Adrenal gland (tissue), 9 donors: ENCODE measurements at regions not wholly inside any gene's neighbourhood (a gene's known extent, or its start where the extent isn't known, plus 50 kb on each side); places are given as distances from the start of the nearest gene placed in this dataset.

Experiments
- DNase-seq, 7 donors: peaks; one replicate each; pipeline ENCODE4 v3.0.0-alpha.2; 2019 to 2020
- H3K27ac ChIP-seq, 5 donors: fragments of 200-600 bp; sonication (generic) in 4 of 5; 1 replicate in 3 of 5; 2 replicates in 2 of 5; pipeline versions ENCODE4 v1.5.1 to v1.8.0; 2016 to 2020; ENCODE audit warnings: mild to moderate bottlenecking in 1 of 5
- H3K27me3 ChIP-seq: fragments of 200-600 bp; 2 replicates; pipeline ENCODE4 v1.8.0; 2021
- H3K36me3 ChIP-seq, 2 donors: fragments of 200-600 bp; replicated peaks in 1 of 2; 1 replicate in 1 of 2; 2 replicates in 1 of 2; pipeline versions ENCODE4 v1.5.1 to v1.8.0; 2018 to 2022
- H3K4me1 ChIP-seq, 2 donors: fragments of 200-600 bp; replicated peaks in 1 of 2; 1 replicate in 1 of 2; 2 replicates in 1 of 2; pipeline versions ENCODE4 v1.5.1 to v1.8.0; 2018 to 2021
- H3K4me3 ChIP-seq, 4 donors: fragments of 200-600 bp; sonication (generic) in 3 of 4; one replicate each; pipeline ENCODE4 v1.5.1; 2016 to 2018
- H3K9me3 ChIP-seq, 3 donors: fragments of 200-600 bp; sonication (generic) in 1 of 3; replicated peaks in 1 of 3; 1 replicate in 2 of 3; 2 replicates in 1 of 3; pipeline versions ENCODE4 v1.5.1 to v1.8.0; 2016 to 2021
- CTCF ChIP-seq, 6 experiments: fragments of 450-650 bp in 4 of 6; fragments of 200-600 bp in 2 of 6; sonication (generic) in 1 of 6; IDR thresholded peaks; 1 replicate in 5 of 6; 2 replicates in 1 of 6; pipeline versions ENCODE4 v1.5.1 to v1.8.0; 2016 to 2021; ENCODE audit warnings: antibody characterized with exemption in 6 of 6, mild to moderate bottlenecking in 2 of 6, moderate library complexity in 1 of 6
- POLR2A ChIP-seq, 2 donors: fragments of 450-650 bp; IDR thresholded peaks; one replicate each; pipeline ENCODE4 v1.6.1; 2017; ENCODE audit warnings: antibody characterized with exemption in 2 of 2, mild to moderate bottlenecking in 2 of 2, moderate library complexity in 1 of 2
- WGBS, 4 donors: extraction: QIAGEN DNeasy Blood & Tissue Kit in 2 of 4; methylation state at CpG; one replicate each; pipeline versions ENCODE4 v1.1.5 to v1.1.7; 2013 to 2017; 5-methylcytosine and 5-hydroxymethylcytosine counted together
- intact Hi-C, 2 donors: fragments of 100-400 bp; cut with DNase I; formaldehyde crosslinking; loops; one replicate each; pipeline versions ENCODE4 v1.14.1 to v1.15.0; 2022 to 2023
- donor health status: healthy with polysubstance abuse.
- donor health status: Bipolar disorder and iron deficiency.
- donor health status: DM: yes; HTN: yes; CAD: no.
- donor health status: DM: no; HTN: no; CAD: no.
- donor health status: DM: no; HTN: no; CAD: no.

- no peak for DNase-seq
- Histone ChIP-seq H3K4me1 (peaks cover 0 to 8% of the 10 kb centered on the region in 2 donors), H3K4me3 (no peak overlapping the region), H3K9me3 (no peaks in the 10 kb centered on the region), H3K36me3 (no peaks in the 10 kb centered on the region), H3K27ac (no peak overlapping the region), H3K27me3 (no peaks in the 10 kb centered on the region)
- TF ChIP-seq CTCF (IDR thresholded peaks at IDR 0.05) (no peak), POLR2A (IDR thresholded peaks at IDR 0.05) (no peak)
- intact Hi-C loops, result no loop called here
These were observed 52.9 kb upstream of the SSBP3 start for GRCh38 chr1:54459140-54459539.

- peak in 1 of 7 donors; percentile 5 for DNase-seq
- intact Hi-C loops, result no loop called here
- H3K27ac ChIP-seq, result no peak overlapping the region
- H3K4me1 ChIP-seq, result no peaks in the 10 kb centered on the region
- H3K36me3 ChIP-seq, result no peaks in the 10 kb centered on the region
- WGBS, 4 donors, result 90 to 95% (median 91%) methylated on average over 6 of the region's 6 CpGs
- no peaks in the 10 kb centered on the region for H3K27me3 ChIP-seq
- TF ChIP-seq CTCF (IDR thresholded peaks at IDR 0.05), result no peak
- no peak for TF ChIP-seq POLR2A (IDR thresholded peaks at IDR 0.05)
- H3K9me3 ChIP-seq, result no peaks in the 10 kb centered on the region
- no peak overlapping the region for H3K4me3 ChIP-seq
These were observed 50.8 kb upstream of the SSBP3 start for GRCh38 chr1:54456921-54457529.

- H3K27ac ChIP-seq, result no peak overlapping the region
- intact Hi-C loops, result no loop called here
- no peak overlapping the region for H3K4me3 ChIP-seq
- TF ChIP-seq POLR2A (IDR thresholded peaks at IDR 0.05), result no peak
- H3K36me3 ChIP-seq, result no peaks in the 10 kb centered on the region
- H3K27me3 ChIP-seq, result no peaks in the 10 kb centered on the region
- WGBS, 4 donors, result 75 to 87% (median 79%) methylated on average over 3 of the region's 3 CpGs
- DNase-seq, result no peak
- H3K9me3 ChIP-seq, result no peaks in the 10 kb centered on the region
- H3K4me1 ChIP-seq, result no peaks in the 10 kb centered on the region
These were observed 50.2 kb upstream of the SSBP3 start for GRCh38 chr1:54456361-54456760.
